GM21390 (cell line): ENCODE measurements at regions not wholly inside any gene's neighbourhood (a gene's known extent, or its start where the extent isn't known, plus 50 kb on each side); places are given as distances from the start of the nearest gene placed in this dataset.
"Not testable (repeated sequence)": the region's sequence is repeated elsewhere in the genome, so short reads cannot be mapped to it uniquely, and the experiment has no call there.

Source experiments
- ATAC-seq: cut with Tn5 transposase; IDR thresholded peaks from one replicate; pipeline ENCODE4 v1.9.1; 2021; ENCODE audit not compliant: unreplicated experiment

GRCh38 chr6:103114582-103114981, 1721.1 kb downstream of the GRIK2 start:
- ATAC-seq, result no peak

DNA sequence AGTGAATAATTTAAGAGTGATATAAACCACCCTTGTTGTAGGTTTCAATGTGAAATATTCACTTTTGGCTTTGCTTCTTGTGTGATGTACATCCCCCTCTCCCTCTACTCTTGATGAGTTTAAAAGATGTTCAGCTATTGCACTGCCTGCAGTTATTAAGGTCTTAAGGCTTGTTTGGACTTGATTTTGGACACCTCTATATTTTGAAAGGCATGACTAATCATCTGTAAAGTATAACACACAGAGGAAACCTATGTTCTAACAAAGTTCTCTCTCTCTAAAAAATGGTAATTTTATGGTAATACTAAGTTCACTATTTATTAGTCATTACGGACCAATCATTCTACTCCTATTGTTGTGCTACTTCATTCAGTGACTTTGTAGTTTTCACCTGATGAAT, 1719.9 kb downstream of the GRIK2 start:
- no peak for ATAC-seq

- ATAC-seq, result no peak
These were observed 1714.5 kb downstream of the GRIK2 start for GRCh38 chr6:103107985-103108384.

GRCh38 chr6:103105686-103106085, 1712.2 kb downstream of the GRIK2 start:
- no peak for ATAC-seq

- ATAC-seq, result no peak
These were observed 1707.8 kb downstream of the GRIK2 start for GRCh38 chr6:103101267-103101666.

DNA sequence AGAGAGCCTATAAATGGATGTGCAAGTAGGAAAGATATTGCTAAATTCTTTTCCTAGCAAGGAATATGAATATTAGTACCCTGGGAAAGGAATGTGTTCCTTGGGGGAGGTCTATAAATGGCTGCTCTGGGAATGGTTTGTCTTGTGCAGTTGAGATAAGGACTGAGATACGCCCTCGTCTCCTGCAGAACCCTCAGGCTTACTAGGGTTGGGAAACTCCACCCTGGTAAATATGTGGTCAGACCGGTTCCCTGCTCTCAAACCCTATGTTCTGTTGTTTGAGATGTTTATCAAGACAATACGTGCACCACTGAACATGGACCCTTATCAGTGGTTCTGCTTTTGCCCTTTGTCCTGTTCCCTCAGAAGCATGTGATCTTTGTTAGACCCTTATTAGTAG, 1698.9 kb downstream of the GRIK2 start:
- not testable (repeated sequence) for ATAC-seq

- no peak for ATAC-seq
These were observed 1692.3 kb downstream of the GRIK2 start for GRCh38 chr6:103085801-103086200.

DNA sequence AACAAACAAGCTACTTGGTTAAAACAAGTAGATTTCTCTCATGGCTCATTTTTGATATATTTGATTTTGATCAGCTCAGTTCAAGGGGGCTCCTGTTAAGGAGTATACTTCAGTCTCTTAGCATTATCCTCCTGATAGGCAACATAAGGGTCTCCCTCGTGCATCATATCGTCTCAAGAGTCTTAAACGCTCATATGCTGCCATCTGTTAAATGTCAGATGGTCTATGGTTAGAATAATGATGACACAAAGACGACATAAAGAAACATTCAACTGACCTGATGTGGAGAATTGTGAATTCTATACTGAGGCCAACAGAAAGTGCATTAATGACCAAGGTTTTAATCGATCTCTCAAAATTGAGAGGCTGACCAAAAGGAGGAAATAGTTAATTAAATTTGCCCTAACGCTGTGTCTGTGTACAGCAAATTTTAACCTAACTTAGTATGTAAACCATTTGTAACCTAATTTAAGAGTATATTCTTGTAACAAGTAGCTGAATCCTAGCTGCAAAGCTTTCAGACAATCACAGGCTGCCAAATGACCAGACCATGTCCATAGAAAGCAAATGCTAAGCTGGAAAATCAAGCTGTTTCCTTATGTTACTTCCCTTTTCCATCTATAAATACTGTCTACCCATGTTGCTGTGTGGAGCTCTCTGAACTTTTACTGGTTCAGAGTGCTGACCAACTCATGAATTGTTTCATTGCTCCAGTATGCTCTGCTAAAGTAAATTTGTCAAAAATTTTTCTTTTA, 1688.5 kb downstream of the GRIK2 start:
- ATAC-seq, result no peak

- no peak for ATAC-seq
These were observed 1687.6 kb downstream of the GRIK2 start for GRCh38 chr6:103081126-103081525.

DNA sequence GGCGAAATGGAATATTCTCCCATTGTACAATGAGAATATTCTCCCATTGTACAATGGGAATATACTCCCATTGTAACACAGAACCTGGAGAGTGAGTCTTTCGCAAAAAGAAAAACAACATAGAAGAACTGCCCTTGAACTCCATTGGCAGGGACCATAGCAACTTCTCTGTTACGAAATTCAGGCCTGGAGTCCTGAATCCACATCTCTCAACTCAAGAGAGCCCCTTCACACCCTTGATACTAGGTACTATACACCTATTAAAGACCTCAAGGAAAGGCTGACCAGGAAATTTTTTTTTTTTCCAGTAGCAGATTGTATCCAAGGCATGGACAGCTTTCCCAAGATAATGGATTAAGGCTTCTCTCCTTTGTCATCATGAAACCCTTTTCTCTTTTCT, 1687.0 kb downstream of the GRIK2 start:
- no peak for ATAC-seq

- ATAC-seq, result no peak
These were observed 1686.4 kb downstream of the GRIK2 start for GRCh38 chr6:103079867-103080266.

GRCh38 chr6:103062136-103062535, 1668.6 kb downstream of the GRIK2 start:
- ATAC-seq, result no peak

- ATAC-seq, result no peak
These were observed 1654.1 kb downstream of the GRIK2 start for GRCh38 chr6:103047567-103047966.

GRCh38 chr6:103042336-103042735, 1648.8 kb downstream of the GRIK2 start:
- ATAC-seq, result no peak

GRCh38 chr6:103036846-103037245, 1643.3 kb downstream of the GRIK2 start:
- ATAC-seq, result no peak

DNA sequence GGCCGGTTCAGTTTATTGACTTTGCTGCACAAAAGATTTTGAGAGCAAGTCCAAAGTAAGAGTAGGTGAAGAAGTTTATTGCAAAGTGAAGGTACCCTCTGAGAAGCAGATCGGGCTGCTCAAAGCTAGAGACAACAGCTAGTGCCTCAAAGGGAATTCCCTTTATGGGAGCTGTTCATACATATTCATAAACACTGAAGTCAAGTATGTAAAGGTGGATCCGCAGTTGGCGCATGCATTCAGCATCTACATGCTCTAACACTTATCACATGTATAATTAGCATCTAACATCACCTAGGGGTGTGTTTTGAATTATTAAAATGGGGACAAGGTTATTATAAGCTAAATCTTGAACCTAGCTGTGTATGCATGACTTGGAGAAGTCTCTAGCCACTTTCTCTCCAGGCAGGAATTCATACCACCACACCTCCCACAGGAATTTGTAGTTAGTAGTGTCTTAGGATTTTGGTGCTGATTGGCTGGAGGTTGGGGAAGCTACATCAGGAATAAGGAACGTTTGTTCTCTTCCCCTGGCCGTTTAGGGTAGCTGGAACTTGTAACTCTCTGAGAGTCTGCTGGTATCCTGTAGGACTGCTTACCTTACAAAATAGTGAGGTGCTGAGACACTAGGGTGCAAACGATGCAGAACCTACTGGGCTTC, 1633.9 kb downstream of the GRIK2 start:
- no peak for ATAC-seq

GRCh38 chr6:103018426-103018825, 1624.9 kb downstream of the GRIK2 start:
- ATAC-seq, result no peak

DNA sequence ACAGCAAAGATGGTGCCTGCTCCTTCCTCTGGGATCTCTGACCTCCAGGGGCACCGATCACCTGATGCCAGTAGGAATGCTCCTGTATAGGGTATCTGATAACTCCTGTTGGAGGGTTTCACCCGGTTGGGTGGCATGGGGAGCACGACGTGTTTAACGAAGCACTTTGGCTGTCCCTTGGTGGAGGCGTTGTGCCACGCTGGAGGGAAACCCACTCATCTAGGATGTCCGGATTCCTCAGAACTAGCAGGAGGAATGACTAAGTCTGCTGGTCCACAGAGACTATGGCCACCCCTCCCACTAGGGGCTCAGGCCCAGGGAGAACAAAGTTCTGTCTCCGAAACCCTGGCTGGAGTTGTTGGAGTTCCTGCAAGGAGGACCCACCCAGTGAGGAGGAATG, 1624.4 kb downstream of the GRIK2 start:
- no peak for ATAC-seq

- ATAC-seq, result peak; percentile 67
These were observed 1618.1 kb downstream of the GRIK2 start for GRCh38 chr6:103011605-103012004.

DNA sequence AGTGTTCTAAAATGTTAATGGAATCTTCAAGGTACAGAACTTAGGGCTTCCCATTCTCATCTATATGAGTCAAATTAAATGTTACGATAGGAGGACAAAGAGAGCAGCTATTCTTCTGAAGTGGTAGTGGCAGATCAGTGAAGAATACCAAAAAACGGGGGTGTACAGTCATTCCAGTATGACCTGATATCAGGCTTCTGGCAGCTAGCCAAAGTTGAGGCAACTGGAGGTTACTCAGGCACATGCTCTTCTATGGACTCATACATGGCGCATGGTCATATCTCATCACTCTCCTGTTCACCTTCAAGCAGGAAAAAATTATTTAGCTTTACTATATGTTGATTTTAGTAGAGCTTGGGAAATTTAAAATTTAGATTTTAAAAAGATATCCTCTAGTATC, 1608.8 kb downstream of the GRIK2 start:
- peak; percentile 55 for ATAC-seq

GRCh38 chr6:103001724-103002123, 1608.2 kb downstream of the GRIK2 start:
- no peak for ATAC-seq

DNA sequence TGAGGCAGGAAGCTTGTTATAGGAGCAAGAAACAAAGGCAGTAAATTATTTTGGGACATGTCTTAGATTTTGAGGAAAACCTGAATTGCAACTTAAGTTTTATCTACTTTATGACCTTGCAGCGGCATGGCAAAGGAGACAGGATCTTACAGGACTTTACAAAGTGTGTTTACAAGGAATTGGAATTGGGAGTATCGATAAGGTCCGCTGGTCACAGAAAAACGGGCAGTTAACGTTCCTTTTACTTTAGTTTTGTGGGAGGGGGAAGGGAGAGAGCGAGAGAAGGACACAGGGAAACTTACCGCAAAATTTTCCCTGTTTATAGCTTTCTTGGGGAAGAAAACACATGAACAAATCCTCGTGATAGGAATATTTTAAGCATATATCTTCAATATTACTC, 1607.2 kb downstream of the GRIK2 start:
- no peak for ATAC-seq

DNA sequence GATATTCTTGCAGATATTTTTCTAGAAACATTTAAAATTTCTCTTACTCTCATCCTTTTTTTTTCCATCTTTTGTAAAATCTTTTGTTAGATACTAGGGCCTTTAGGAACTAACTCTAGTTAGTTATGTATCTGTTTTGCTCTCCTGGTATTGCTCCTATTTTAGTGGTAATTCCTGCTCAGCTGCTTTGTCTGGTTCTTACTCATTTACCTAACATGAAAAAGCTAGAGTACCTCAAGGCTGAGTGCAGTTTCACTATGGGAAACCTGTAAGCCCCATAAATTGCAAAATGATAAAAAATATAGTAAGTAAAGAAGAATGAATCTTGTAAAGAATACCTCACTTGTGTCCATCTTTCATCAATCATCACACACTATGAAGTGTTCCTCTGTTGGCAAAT, 1602.0 kb downstream of the GRIK2 start:
- no peak for ATAC-seq
